Panc1 (cell line): ENCODE measurements at regions not wholly inside any gene's neighbourhood (a gene's known extent, or its start where the extent isn't known, plus 50 kb on each side); places are given as distances from the start of the nearest gene placed in this dataset.

Experiments used
- ATAC-seq: fragments of 200-7000 bp; cut with Tn5 transposase; 2 replicates; pipeline ENCODE4 v1.9.1; 2020; ENCODE audit warnings: mild to moderate bottlenecking, moderate library complexity
- BruUV-seq: library from RNA; stranded (reverse); fragments of 400-500 nt; replicated peaks from 2 replicates; lab custom pipeline; 2021; lab: Mats Ljungman, UMichigan
- CTCF ChIA-PET: fragments of 300-600 bp; sonication (Branson Sonifier 250); formaldehyde crosslinking; loops from one replicate; lab custom pipeline; 2022; ENCODE audit warnings: antibody characterized with exemption; lab: Charles Lee
- POLR2A ChIA-PET: fragments of 300-600 bp; sonication (Branson Sonifier 250); formaldehyde crosslinking; loops from one replicate; lab custom pipeline; 2022; ENCODE audit warnings: antibody characterized with exemption; lab: Charles Lee
- DNase-seq: peaks from one replicate; pipeline ENCODE4 v3.0.0-alpha.2; 2010; ENCODE audit warnings: low read depth, low spot score
- H3K27ac ChIP-seq: 2 replicates; pipeline ENCODE4 v1.5.1; 2011; ENCODE audit warnings: mild to moderate bottlenecking, low read length, inconsistent platforms
- H3K27me3 ChIP-seq: fragments of 200-500 bp; sonication (Bioruptor generic); 2 replicates; pipeline ENCODE4 v1.6.0; 2014; ENCODE audit warnings: low read length, inconsistent platforms; ENCODE audit not compliant: control insufficient read depth, insufficient read depth
- H3K36me3 ChIP-seq: fragments of 200-500 bp; sonication (Bioruptor generic); 2 replicates; pipeline ENCODE4 v1.5.1; 2014; ENCODE audit warnings: inconsistent platforms, mild to moderate bottlenecking, low read length, moderate library complexity; ENCODE audit not compliant: control insufficient read depth, insufficient read depth
- H3K4me1 ChIP-seq: 2 replicates; pipeline ENCODE4 v1.5.1; 2011; ENCODE audit warnings: inconsistent platforms, mild to moderate bottlenecking, low read length, moderate library complexity; ENCODE audit not compliant: control insufficient read depth, insufficient read depth
- H3K4me3 ChIP-seq, 2 experiments: 2 replicates each; pipeline ENCODE4 v1.5.1; 2011 to 2012; ENCODE audit warnings: low read depth in 2 of 2, low read length in 2 of 2, mild to moderate bottlenecking in 2 of 2, inconsistent platforms in 1 of 2, moderate library complexity in 1 of 2
- H3K9me3 ChIP-seq: fragments of 200-500 bp; sonication (Bioruptor generic); 2 replicates; pipeline ENCODE4 v1.5.1; 2014; ENCODE audit warnings: low read depth, mild to moderate bottlenecking, inconsistent platforms, low read length, moderate library complexity; ENCODE audit not compliant: control insufficient read depth, insufficient read depth
- CTCF ChIP-seq: fragments of 450-650 bp; IDR thresholded peaks from 2 replicates; pipeline ENCODE4 v1.5.1; 2017; ENCODE audit warnings: mild to moderate bottlenecking
- POLR2AphosphoS5 ChIP-seq: IDR thresholded peaks from 2 replicates; pipeline ENCODE4 v1.6.1; 2012; ENCODE audit warnings: mild to moderate bottlenecking, low read depth, low read length, moderate library complexity
- REST ChIP-seq, 2 experiments: IDR thresholded peaks; 2 replicates each; pipeline ENCODE4 v1.6.1; 2011 to 2012; ENCODE audit warnings: low read depth in 2 of 2, control low read depth in 1 of 2, low read length in 1 of 2, mild to moderate bottlenecking in 1 of 2, moderate library complexity in 1 of 2; ENCODE audit not compliant: insufficient read depth in 1 of 2
- SIN3A ChIP-seq: IDR thresholded peaks from 2 replicates; pipeline ENCODE4 v1.6.1; 2012; ENCODE audit warnings: low read depth, mild to moderate bottlenecking, low read length, moderate library complexity, borderline replicate concordance; ENCODE audit not compliant: insufficient read depth
- TCF7L2 ChIP-seq: IDR thresholded peaks from 2 replicates; pipeline ENCODE4 v1.6.1; 2011; ENCODE audit warnings: mild to moderate bottlenecking, low read depth, low read length, inconsistent platforms
- in situ Hi-C: cut with HindIII; loops from 2 replicates; pipeline ENCODE4 v1.10.0; 2016; ENCODE audit warnings: low sequenced_read_pairs, low pct_unique_long_range_greater_than_20kb
- intact Hi-C: fragments of 100-400 bp; cut with micrococcal nuclease; formaldehyde crosslinking; loops from one replicate; pipeline ENCODE4 v1.10.0; 2022; ENCODE audit not compliant: unreplicated experiment

DNA sequence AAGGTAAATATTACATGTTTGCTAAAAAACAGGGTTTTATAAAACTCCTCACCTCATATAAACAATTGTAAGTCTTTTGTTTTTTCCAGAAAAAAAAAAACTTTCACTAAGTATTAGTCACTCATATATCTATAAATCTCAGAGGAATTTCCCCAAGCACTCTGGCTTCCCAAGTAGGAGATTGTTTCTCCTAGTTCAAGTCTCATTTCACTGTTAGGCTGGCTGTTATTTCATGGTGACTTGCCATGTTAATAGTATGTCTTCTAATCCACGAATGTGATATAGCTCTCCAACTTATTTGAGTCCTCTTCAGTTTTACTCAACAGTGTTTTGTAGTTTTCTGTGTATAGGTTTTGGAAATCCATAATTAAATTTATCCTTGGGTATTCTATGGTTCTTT is 61.6 kb downstream of the CAPZA3 start:
- POLR2A ChIA-PET = no interaction called here
- DNase-seq = no peak

GRCh38 chr12:18805516-18806248 is 67.8 kb downstream of the CAPZA3 start:
- POLR2A ChIA-PET = no interaction called here
- CTCF ChIA-PET = no interaction called here

More for the DNA sequence above, 61.6 kb downstream of the CAPZA3 start:
- H3K36me3 ChIP-seq = no peaks in the 10 kb centered on the region
- no peak overlapping the region for H3K27ac ChIP-seq
- CTCF ChIA-PET = no interaction called here
- BruUV-seq = no TSS peak
- TF ChIP-seq POLR2AphosphoS5 (no peak), SIN3A (no peak), TCF7L2 (no peak), REST (IDR thresholded peaks at IDR 0.05; ENCODE audit: insufficient read depth in 1 of 2, low read depth in 2 of 2, low read length in 1 of 2) (no peak), CTCF (no peak)
- no peak overlapping the region for H3K4me3 ChIP-seq
- in situ Hi-C loops (no loop called here), intact Hi-C loops (no loop called here)
- no peaks in the 10 kb centered on the region for H3K9me3 ChIP-seq
- no peaks in the 10 kb centered on the region for H3K27me3 ChIP-seq
- H3K4me1 ChIP-seq = no peaks in the 10 kb centered on the region
- ATAC-seq = no peak

More at GRCh38 chr12:18805516-18806248, 67.8 kb downstream of the CAPZA3 start:
- no peak for ATAC-seq
- Histone ChIP-seq H3K36me3 (no peaks in the 10 kb centered on the region), H3K4me3 (no peak overlapping the region), H3K27me3 (no peaks in the 10 kb centered on the region), H3K9me3 (no peaks in the 10 kb centered on the region), H3K27ac (no peak overlapping the region), H3K4me1 (no peaks in the 10 kb centered on the region)
- intact Hi-C loops (no loop called here), in situ Hi-C loops (no loop called here)
- no peak for DNase-seq
- TF ChIP-seq CTCF (no peak), POLR2AphosphoS5 (no peak), SIN3A (no peak), REST (IDR thresholded peaks at IDR 0.05; ENCODE audit: insufficient read depth in 1 of 2, low read depth in 2 of 2, low read length in 1 of 2) (no peak), TCF7L2 (no peak)
- BruUV-seq = no TSS peak
